ENCODE measurements at regions not wholly inside any gene's neighbourhood (a gene's known extent, or its start where the extent isn't known, plus 50 kb on each side); places are given as distances from the start of the nearest gene placed in this dataset.

- DNase-seq (ENCODE audit: low read depth in 2 of 2) = no peak
Measured at GRCh38 chr12:28824193-28824846, 324.8 kb upstream of the FAR2 start.

- DNase-seq (ENCODE audit: low read depth in 2 of 2) = no peak
Measured at GRCh38 chr12:28824849-28825248, 324.2 kb upstream of the FAR2 start.

- no peak for DNase-seq (ENCODE audit: low read depth in 2 of 2)
Measured at GRCh38 chr12:28826766-28827165, 322.3 kb upstream of the FAR2 start.

- no peak for DNase-seq (ENCODE audit: low read depth in 2 of 2)
Measured at GRCh38 chr12:28827861-28828260, 321.2 kb upstream of the FAR2 start.

GRCh38 chr12:28828318-28828717, 320.8 kb upstream of the FAR2 start:
- DNase-seq (ENCODE audit: low read depth in 2 of 2) = no peak

GRCh38 chr12:28830491-28830890, 318.6 kb upstream of the FAR2 start:
- no peak for DNase-seq (ENCODE audit: low read depth in 2 of 2)

GRCh38 chr12:28844718-28845117, 304.4 kb upstream of the FAR2 start:
- no peak for DNase-seq (ENCODE audit: low read depth in 2 of 2)

GRCh38 chr12:28851781-28852180, 297.3 kb upstream of the FAR2 start:
- DNase-seq (ENCODE audit: low read depth in 2 of 2) = no peak

- DNase-seq (ENCODE audit: low read depth in 2 of 2) = no peak
Measured at GRCh38 chr12:28855761-28856310, 293.2 kb upstream of the FAR2 start.

- DNase-seq (ENCODE audit: low read depth in 2 of 2) = no peak
Measured at GRCh38 chr12:28857369-28857768, 291.7 kb upstream of the FAR2 start.

GRCh38 chr12:28859551-28859950, 289.5 kb upstream of the FAR2 start:
- no peak for DNase-seq (ENCODE audit: low read depth in 2 of 2)

GRCh38 chr12:28865776-28866175, 283.3 kb upstream of the FAR2 start:
- DNase-seq (ENCODE audit: low read depth in 2 of 2) = no peak

GRCh38 chr12:28866296-28866695, 282.8 kb upstream of the FAR2 start:
- no peak for DNase-seq (ENCODE audit: low read depth in 2 of 2)

GRCh38 chr12:28866715-28867503, 282.2 kb upstream of the FAR2 start:
- no peak for DNase-seq (ENCODE audit: low read depth in 2 of 2)

GRCh38 chr12:28868414-28868813, 280.7 kb upstream of the FAR2 start:
- no peak for DNase-seq (ENCODE audit: low read depth in 2 of 2)

GRCh38 chr12:28869197-28869596, 279.9 kb upstream of the FAR2 start:
- no peak for DNase-seq (ENCODE audit: low read depth in 2 of 2)

GRCh38 chr12:28870839-28871440, 278.1 kb upstream of the FAR2 start:
- no peak for DNase-seq (ENCODE audit: low read depth in 2 of 2)

GRCh38 chr12:28872654-28873268, 276.3 kb upstream of the FAR2 start:
- DNase-seq (ENCODE audit: low read depth in 2 of 2) = peak; percentile 42 to 43

GRCh38 chr12:28874758-28875157, 274.3 kb upstream of the FAR2 start:
- no peak for DNase-seq (ENCODE audit: low read depth in 2 of 2)

- DNase-seq (ENCODE audit: low read depth in 2 of 2) = no peak
Measured at GRCh38 chr12:28876196-28876798, 272.8 kb upstream of the FAR2 start.

GRCh38 chr12:28877854-28878253, 271.2 kb upstream of the FAR2 start:
- no peak for DNase-seq (ENCODE audit: low read depth in 2 of 2)

- no peak for DNase-seq (ENCODE audit: low read depth in 2 of 2)
Measured at GRCh38 chr12:28878629-28879028, 270.4 kb upstream of the FAR2 start.

All from fibroblast of skin of left quadriceps (primary cell).